ENCODE measurements at regions not wholly inside any gene's neighbourhood (a gene's known extent, or its start where the extent isn't known, plus 50 kb on each side); places are given as distances from the start of the nearest gene placed in this dataset.

- H3K4me3 ChIP-seq (ENCODE audit: low read depth, low read length): no peak overlapping the region
- TF ChIP-seq, protein P1, sequence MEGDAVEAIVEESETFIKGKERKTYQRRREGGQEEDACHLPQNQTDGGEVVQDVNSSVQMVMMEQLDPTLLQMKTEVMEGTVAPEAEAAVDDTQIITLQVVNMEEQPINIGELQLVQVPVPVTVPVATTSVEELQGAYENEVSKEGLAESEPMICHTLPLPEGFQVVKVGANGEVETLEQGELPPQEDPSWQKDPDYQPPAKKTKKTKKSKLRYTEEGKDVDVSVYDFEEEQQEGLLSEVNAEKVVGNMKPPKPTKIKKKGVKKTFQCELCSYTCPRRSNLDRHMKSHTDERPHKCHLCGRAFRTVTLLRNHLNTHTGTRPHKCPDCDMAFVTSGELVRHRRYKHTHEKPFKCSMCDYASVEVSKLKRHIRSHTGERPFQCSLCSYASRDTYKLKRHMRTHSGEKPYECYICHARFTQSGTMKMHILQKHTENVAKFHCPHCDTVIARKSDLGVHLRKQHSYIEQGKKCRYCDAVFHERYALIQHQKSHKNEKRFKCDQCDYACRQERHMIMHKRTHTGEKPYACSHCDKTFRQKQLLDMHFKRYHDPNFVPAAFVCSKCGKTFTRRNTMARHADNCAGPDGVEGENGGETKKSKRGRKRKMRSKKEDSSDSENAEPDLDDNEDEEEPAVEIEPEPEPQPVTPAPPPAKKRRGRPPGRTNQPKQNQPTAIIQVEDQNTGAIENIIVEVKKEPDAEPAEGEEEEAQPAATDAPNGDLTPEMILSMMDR (IDR thresholded peaks at IDR 0.05; ENCODE audit: insufficient read depth, low read length): no peak
- DNase-seq (ENCODE audit: low read depth): peak; percentile 74
Observed at GRCh38 chr2:143939626-143940330, 580.1 kb downstream of the ZEB2 start.

DNA sequence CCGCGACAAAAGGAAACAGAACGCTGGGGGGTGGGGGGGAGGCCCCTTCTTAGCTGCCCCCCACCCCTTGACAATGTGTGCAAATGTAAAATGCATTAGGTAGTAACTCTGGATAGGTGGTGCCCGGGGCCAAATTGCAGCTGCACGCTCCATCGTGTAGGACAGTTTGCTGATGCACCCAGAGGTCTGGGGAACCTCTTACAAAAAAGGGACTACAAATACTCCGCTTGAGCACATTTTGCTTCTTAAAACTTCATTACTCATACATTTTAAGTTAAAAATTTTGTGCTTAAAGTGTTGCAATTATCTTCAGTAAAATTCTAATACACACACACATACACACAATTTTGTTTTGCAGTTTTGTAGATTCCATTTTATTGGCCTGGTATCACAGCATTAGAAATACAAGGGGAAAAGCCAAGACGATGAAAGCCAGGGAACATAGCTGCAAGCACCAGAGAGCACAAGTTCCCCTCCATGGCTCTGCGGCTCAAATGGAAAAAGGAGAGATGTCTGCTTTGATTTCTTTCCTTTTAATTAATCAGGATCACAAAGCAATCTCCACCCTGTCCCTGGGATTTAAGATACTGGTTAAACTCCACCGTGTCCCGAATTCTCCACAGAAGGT lies 582.1 kb downstream of the ZEB2 start:
- no peak for DNase-seq (ENCODE audit: low read depth)
- peak overlapping the region; percentile 67 for H3K4me3 ChIP-seq (ENCODE audit: low read depth, low read length)
- TF ChIP-seq, protein P1 (IDR thresholded peaks at IDR 0.05; ENCODE audit: insufficient read depth, low read length): no peak

DNA sequence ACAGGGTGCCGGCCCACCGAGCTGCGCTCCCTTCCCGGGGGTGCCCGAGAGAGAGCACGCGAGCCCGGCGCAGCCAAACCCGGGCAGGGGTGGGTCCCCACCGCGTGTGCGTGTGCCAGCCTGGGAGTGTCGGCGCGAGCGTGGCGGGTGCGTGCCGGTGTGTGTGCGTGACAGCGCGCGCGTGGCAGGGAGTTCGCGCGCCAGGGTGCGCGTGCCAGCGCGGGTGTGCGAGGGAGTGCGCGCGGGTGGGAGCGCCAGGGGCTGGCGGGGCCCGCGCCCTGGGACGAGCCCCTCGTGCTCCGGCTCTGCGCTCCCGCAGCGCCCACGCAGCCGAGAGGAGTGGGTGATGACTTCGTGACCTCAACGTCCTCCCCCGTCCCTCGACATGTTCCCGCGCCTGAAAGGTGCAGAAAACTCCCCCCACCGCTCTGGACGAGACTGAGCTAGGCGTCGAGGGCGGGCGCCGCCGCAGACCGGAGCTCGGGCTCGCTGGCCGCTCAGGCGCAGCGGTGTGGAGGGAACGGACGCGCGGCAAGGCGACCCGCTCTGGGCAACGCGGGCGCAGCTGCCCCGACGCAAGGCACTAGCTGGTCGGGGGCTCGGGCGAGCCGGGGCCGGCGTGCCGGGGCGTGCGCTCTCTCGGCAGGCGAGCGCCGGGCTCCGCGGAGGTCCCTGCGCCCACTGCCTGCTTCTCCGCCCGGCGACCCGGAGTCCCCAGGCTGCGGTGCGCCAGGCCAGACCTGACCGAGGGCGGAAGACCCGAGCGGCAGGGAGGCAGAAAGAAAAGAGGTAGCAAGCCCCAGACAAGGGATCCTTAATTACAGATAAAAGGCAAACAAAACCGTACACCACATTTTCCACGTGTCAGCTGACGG lies 582.8 kb downstream of the ZEB2 start:
- TF ChIP-seq, protein P1 (IDR thresholded peaks at IDR 0.05; ENCODE audit: insufficient read depth, low read length): no peak
- peak overlapping the region; percentile 67 for H3K4me3 ChIP-seq (ENCODE audit: low read depth, low read length)
- peak; percentile 19 for DNase-seq (ENCODE audit: low read depth)

DNA sequence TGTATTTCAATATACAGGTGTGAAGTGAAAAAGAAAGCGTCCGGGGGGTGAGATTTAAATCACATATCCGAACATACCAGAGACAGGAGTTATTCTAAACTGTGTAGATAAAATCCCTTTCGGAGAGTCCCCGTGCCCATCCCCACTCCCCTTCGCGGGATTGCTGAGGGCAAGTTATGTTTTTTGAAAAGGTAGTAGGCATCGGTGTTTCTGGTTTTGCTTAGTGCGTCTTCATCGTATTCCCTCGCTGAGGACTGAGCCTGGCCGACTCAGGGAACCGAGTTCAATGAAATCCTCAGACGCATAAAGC lies 583.4 kb downstream of the ZEB2 start:
- peak; percentile 27 for DNase-seq (ENCODE audit: low read depth)
- TF ChIP-seq, protein P1 (IDR thresholded peaks at IDR 0.05; ENCODE audit: insufficient read depth, low read length): no peak
- H3K4me3 ChIP-seq (ENCODE audit: low read depth, low read length): peak overlapping the region; percentile 67

GRCh38 chr2:143935482-143935752 lies 584.5 kb downstream of the ZEB2 start:
- TF ChIP-seq, protein P1 (IDR thresholded peaks at IDR 0.05; ENCODE audit: insufficient read depth, low read length): no peak
- H3K4me3 ChIP-seq (ENCODE audit: low read depth, low read length): no peak overlapping the region

DNA sequence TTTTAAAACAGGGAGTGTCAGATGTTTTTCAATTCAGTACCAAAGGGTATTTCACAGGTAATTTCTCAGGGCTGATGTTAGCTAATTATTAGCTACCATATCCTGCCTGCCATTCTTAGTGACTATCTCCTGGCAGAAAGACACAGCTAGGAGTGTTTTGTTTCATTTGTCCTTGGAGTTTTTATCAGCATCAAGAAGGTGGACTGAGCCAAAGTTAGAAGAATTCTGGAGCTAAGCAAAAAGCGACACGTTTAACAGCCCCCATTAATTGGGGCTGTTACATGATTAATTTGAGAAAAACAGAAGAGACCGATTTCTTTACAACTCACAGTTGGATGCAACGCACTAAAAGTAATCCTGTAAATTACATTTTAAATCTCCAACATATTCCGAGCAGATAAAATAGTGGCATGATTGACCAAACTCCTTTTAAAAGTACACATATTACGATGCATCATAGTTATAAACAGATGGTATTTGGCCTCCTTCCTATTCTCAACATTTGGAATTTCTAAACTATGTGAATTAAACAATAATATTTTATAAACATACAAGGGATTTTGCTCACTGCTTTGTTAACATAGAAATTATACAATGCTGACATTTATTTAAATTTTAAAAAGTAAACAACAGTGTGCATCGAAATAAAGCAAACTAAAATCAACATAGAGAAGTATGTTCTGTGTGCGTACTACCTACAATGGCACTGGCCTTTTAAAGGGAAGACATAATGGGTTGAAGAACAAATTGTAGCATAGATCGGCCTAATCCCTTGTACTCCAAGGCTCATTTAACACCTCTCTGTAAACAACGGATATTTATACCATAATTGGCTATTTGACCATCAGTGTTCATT lies 585.1 kb downstream of the ZEB2 start:
- TF ChIP-seq, protein P1 (IDR thresholded peaks at IDR 0.05; ENCODE audit: insufficient read depth, low read length): no peak
- no peak for DNase-seq (ENCODE audit: low read depth)
- no peak overlapping the region for H3K4me3 ChIP-seq (ENCODE audit: low read depth, low read length)

More at GRCh38 chr2:143935482-143935752, 584.5 kb downstream of the ZEB2 start:
- DNase-seq (ENCODE audit: low read depth): no peak
